GM23248 (cell line): ENCODE measurements at regions not wholly inside any gene's neighbourhood (a gene's known extent, or its start where the extent isn't known, plus 50 kb on each side); places are given as distances from the start of the nearest gene placed in this dataset.

ENCODE experiments used
- EZH2 ChIP-seq: fragments of 200-600 bp; sonication (generic); IDR thresholded peaks from 2 replicates; pipeline ENCODE4 v1.6.1; 2018; ENCODE audit warnings: antibody characterized with exemption, mild to moderate bottlenecking; ENCODE audit not compliant: insufficient read depth, poor library complexity, severe bottlenecking
- EZH2phosphoT487 ChIP-seq: fragments of 200-600 bp; sonication (generic); IDR thresholded peaks from 2 replicates; pipeline ENCODE4 v1.6.1; 2018; ENCODE audit warnings: antibody characterized with exemption, moderate library complexity, mild to moderate bottlenecking, low read depth; ENCODE audit not compliant: insufficient read depth

DNA sequence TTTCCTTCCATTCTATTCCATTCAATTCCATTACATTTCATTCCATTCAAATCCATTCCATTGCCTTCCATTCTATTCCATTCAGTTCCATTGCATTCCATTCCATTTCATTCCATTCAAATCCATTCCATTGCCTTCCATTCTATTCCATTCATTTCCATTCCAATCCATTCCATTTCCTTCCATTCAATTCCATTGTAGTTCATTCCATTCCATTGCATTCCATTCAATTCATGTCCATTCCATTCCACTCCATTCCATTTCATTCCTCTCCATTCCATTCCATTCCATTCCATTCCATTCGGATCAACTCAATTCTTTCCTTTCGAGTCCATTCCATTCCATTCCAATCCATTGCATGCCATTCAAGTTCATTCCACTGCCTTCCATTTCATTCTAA lies 1128.3 kb downstream of the RPIA start:
- TF ChIP-seq EZH2phosphoT487, result no peak
- TF ChIP-seq EZH2, result no peak
